Neural crest cell (in vitro differentiated cells): ENCODE measurements at regions not wholly inside any gene's neighbourhood (a gene's known extent, or its start where the extent isn't known, plus 50 kb on each side); places are given as distances from the start of the nearest gene placed in this dataset.

ENCODE experiments used
- DNase-seq: peaks from one replicate; pipeline ENCODE4 v3.0.0; 2021; ENCODE audit warnings: low read depth, mixed read lengths, low spot score
- H3K27ac Mint-ChIP-seq: one replicate; pipeline ENCODE4 v1.8.0; 2021; ENCODE audit warnings: mild to moderate bottlenecking, mixed read lengths; ENCODE audit not compliant: unreplicated experiment
- H3K27me3 Mint-ChIP-seq: 2 replicates; pipeline ENCODE4 v1.8.0; 2021; ENCODE audit warnings: low read depth, mild to moderate bottlenecking, mixed read lengths
- H3K36me3 Mint-ChIP-seq: 2 replicates; pipeline ENCODE4 v1.8.0; 2021; ENCODE audit warnings: low read depth, mild to moderate bottlenecking, mixed read lengths
- H3K4me1 Mint-ChIP-seq: 2 replicates; pipeline ENCODE4 v1.8.0; 2021; ENCODE audit warnings: mixed read lengths
- H3K4me3 Mint-ChIP-seq: one replicate; pipeline ENCODE4 v1.8.0; 2021; ENCODE audit warnings: mild to moderate bottlenecking, mixed read lengths
- H3K9me3 Mint-ChIP-seq: 2 replicates; pipeline ENCODE4 v1.8.0; 2021; ENCODE audit warnings: mixed read lengths
- TF ChIP-seq, protein P1 (sequence below): fragments of 200-600 bp; sonication (generic); conservative IDR thresholded peaks from 2 replicates; pipeline ENCODE4 v1.5.0; 2021; ENCODE audit warnings: antibody characterized with exemption, mild to moderate bottlenecking

DNA sequence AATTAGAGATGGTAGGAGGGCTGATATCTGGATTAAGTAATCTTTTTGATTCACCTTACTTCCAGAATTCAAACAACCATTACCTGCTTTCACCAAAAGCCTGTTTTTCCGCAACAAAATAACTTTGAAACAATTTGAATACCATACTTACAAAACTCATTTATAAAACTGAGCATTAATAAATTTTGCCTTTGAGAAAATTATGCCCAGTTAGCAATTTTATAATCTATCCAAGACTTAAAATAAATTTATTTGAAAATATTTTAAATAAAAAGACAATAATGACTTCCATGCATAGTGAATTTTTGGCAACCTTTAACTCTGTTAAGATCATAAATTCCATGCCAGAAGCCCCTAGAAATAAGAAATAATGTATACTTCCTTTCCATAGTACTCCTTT is 71.3 kb upstream of the FTMT start:
- TF ChIP-seq, protein P1, sequence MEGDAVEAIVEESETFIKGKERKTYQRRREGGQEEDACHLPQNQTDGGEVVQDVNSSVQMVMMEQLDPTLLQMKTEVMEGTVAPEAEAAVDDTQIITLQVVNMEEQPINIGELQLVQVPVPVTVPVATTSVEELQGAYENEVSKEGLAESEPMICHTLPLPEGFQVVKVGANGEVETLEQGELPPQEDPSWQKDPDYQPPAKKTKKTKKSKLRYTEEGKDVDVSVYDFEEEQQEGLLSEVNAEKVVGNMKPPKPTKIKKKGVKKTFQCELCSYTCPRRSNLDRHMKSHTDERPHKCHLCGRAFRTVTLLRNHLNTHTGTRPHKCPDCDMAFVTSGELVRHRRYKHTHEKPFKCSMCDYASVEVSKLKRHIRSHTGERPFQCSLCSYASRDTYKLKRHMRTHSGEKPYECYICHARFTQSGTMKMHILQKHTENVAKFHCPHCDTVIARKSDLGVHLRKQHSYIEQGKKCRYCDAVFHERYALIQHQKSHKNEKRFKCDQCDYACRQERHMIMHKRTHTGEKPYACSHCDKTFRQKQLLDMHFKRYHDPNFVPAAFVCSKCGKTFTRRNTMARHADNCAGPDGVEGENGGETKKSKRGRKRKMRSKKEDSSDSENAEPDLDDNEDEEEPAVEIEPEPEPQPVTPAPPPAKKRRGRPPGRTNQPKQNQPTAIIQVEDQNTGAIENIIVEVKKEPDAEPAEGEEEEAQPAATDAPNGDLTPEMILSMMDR: no peak
- H3K27me3 Mint-ChIP-seq: no peaks in the 10 kb centered on the region
- no peaks in the 10 kb centered on the region for H3K4me1 Mint-ChIP-seq

DNA sequence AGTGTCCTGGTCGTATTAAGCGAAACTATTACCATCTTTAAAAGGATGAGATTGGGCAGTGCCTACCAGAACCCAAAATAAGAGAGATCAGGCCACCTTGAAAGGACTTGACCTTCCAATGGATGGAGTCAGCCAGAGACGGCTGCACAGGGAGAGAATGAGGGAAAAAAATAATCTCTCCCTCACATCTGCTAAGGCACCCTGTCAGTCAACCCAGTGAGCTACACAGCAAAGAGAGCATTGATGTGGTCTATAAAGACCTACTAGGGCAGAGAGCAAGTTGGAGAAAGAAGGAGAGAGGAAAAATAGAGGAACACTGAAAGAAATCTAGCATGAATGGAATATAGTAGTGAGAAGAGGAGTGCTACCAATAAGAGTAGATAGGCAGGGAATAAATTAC is 68.0 kb upstream of the FTMT start:
- Mint-ChIP-seq H3K4me3 (no peak overlapping the region), H3K27ac (no peak overlapping the region), H3K27me3 (no peaks in the 10 kb centered on the region), H3K36me3 (no peaks in the 10 kb centered on the region), H3K9me3 (no peaks in the 10 kb centered on the region), H3K4me1 (no peaks in the 10 kb centered on the region)
- TF ChIP-seq, protein P1: no peak
- no peak for DNase-seq

More for the DNA sequence above, 71.3 kb upstream of the FTMT start:
- Mint-ChIP-seq H3K27ac (no peak overlapping the region), H3K4me3 (no peak overlapping the region), H3K9me3 (no peaks in the 10 kb centered on the region), H3K36me3 (no peaks in the 10 kb centered on the region)
- DNase-seq: no peak

DNA sequence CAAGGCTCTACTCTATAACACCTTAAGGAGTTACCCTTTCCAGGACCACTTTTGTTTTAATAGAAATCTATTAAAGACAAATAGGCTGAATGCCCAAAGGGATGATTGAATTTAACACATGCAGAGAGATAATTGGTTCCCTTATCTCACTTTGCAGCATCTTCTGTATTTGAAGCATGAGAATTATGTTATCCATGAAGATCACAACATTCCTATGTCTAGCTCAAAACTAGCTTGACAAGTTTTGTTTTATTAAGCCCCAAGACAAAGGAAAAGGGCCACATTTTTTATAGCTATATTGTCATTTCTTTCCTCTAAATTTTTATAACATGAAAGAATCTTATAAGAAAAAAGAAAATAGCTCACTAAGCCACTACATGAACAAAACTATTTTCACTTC is 57.9 kb upstream of the FTMT start:
- H3K36me3 Mint-ChIP-seq: no peaks in the 10 kb centered on the region
- H3K4me3 Mint-ChIP-seq: no peak overlapping the region
- H3K4me1 Mint-ChIP-seq: peaks cover 9% of the 10 kb centered on the region
- no peaks in the 10 kb centered on the region for H3K27me3 Mint-ChIP-seq
- no peak overlapping the region for H3K27ac Mint-ChIP-seq
- no peaks in the 10 kb centered on the region for H3K9me3 Mint-ChIP-seq
- TF ChIP-seq, protein P1: no peak
- DNase-seq: no peak

DNA sequence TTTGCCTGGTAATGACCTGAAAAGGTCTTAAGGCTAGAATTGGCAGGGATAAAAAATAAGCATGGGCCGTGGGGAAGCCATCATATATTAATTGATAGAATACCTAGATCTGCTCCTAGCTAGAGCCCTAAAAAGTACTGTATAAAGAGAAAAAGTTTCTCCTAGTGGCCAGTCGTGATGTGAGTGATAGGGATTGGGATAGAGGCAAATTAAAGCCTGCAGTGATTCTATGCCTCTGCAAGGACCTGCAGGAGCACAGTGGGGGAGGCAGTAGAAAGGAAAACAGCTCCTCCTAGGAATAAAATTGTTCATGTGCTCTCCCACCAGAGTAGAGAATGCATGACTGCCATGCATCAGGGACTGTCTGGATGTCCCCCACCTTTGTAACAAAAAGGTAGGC is 56.2 kb upstream of the FTMT start:
- Mint-ChIP-seq H3K36me3 (no peaks in the 10 kb centered on the region), H3K9me3 (no peaks in the 10 kb centered on the region), H3K4me1 (peaks cover 9% of the 10 kb centered on the region), H3K27ac (no peak overlapping the region), H3K27me3 (no peaks in the 10 kb centered on the region), H3K4me3 (no peak overlapping the region)
- TF ChIP-seq, protein P1: no peak
- DNase-seq: no peak

DNA sequence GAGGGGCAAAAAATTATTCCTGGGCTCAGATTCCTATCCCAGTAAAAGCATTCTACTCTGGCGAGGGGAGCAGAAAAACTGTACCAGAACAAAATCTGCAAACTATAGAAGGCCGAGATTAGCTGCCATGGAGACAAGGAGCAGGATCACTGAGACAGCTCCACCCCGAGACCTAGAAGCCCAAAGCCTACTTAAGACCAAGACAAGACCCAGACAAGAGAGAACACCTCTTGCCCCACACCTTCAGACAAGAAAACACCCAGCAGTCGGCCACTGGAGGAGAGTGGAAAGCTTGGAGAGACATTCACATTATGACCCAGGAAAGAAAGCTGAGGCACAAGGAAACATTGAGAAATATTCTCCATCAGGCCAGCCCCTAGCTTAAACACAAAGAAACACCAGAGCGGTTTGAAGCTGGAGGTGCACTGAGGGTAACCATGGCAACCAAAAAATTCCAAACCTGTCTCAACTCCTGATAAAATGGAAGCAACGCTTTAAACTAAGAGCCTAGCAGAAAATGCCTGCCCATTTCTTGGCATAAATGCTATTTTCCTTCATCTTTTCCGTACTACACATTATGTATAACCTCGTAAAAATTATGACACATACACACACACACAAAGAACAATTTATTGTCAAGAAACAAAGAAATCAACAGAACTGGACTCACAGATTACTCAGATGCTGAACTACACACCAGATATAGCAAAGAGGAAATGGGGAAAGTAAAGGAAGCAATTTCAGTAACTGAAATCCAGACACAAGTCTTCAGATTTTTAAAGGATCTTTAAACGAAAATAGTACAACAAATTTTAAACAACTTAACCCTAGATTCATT is 53.8 kb upstream of the FTMT start:
- Mint-ChIP-seq H3K27ac (peak overlapping the region; percentile 78), H3K4me3 (no peak overlapping the region), H3K36me3 (no peaks in the 10 kb centered on the region), H3K4me1 (peaks cover 9% of the 10 kb centered on the region), H3K27me3 (no peaks in the 10 kb centered on the region), H3K9me3 (no peaks in the 10 kb centered on the region)
- DNase-seq: no peak
- TF ChIP-seq, protein P1: no peak
